Mammary epithelial cell (primary cell): ENCODE measurements at regions not wholly inside any gene's neighbourhood (a gene's known extent, or its start where the extent isn't known, plus 50 kb on each side); places are given as distances from the start of the nearest gene placed in this dataset.

Experiments used
- CTCF ChIP-seq, 2 donors: IDR thresholded peaks in 1 of 2; conservative IDR thresholded peaks in 1 of 2; 2 replicates each; pipeline ENCODE4 v1.5.1; 2011 to 2012; ENCODE audit warnings: inconsistent platforms in 2 of 2, low read length in 2 of 2, mild to moderate bottlenecking in 2 of 2, control low read depth in 1 of 2, low read depth in 1 of 2; ENCODE audit not compliant: insufficient read depth in 1 of 2; ENCODE audit errors: extremely low read depth in 1 of 2
- EZH2 ChIP-seq: IDR thresholded peaks from 2 replicates; pipeline ENCODE4 v1.6.1; 2012; ENCODE audit warnings: low read length, inconsistent platforms, borderline replicate concordance

- TF ChIP-seq CTCF (conservative IDR thresholded peaks at IDR 0.05 in 1 of 2, IDR thresholded peaks at IDR 0.05 in 1 of 2; ENCODE audit: extremely low read depth in 1 of 2, insufficient read depth in 1 of 2, low read depth in 1 of 2, low read length in 2 of 2) (no peak), EZH2 (no peak)
Observed at GRCh38 chr9:13035822-13036221, 243.7 kb downstream of the MPDZ start.
